ENCODE measurements at regions not wholly inside any gene's neighbourhood (a gene's known extent, or its start where the extent isn't known, plus 50 kb on each side); places are given as distances from the start of the nearest gene placed in this dataset.

DNA sequence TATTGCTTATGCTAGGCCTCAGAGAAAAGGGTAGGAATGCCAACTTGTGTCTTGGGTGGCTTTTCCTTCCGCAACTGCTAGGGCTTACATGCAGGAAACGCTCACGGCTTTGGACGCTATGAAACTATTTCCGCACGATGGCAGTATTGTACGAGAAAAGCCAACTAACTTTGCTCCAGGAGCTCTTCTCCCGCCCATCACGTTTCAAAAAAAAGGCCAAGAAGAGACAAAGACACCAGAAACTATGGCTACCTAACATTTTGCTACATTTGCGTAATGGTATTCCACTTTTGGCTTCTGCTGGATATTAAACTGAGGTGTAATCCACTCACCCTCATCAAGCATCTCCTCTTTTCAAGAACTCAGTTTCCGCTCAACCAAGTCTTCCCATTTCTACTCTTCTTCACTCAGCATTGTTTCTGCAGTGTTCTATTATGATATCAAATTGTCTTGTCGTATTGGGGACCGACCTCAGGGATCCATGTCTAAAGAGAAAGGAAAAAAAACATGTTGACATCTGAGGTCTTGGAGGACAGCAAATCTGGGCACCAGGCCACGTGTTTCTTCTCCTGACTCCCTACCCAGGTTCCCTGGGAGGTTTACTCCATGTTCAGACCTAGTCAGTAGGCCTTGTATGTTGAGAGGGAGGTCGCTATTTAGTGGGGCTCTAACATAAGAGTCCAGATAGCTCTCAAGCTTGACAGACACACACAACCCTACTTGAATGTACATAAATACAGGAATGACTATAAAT is 239.4 kb upstream of the STK26 start (continued):
- TF ChIP-seq, protein P1, sequence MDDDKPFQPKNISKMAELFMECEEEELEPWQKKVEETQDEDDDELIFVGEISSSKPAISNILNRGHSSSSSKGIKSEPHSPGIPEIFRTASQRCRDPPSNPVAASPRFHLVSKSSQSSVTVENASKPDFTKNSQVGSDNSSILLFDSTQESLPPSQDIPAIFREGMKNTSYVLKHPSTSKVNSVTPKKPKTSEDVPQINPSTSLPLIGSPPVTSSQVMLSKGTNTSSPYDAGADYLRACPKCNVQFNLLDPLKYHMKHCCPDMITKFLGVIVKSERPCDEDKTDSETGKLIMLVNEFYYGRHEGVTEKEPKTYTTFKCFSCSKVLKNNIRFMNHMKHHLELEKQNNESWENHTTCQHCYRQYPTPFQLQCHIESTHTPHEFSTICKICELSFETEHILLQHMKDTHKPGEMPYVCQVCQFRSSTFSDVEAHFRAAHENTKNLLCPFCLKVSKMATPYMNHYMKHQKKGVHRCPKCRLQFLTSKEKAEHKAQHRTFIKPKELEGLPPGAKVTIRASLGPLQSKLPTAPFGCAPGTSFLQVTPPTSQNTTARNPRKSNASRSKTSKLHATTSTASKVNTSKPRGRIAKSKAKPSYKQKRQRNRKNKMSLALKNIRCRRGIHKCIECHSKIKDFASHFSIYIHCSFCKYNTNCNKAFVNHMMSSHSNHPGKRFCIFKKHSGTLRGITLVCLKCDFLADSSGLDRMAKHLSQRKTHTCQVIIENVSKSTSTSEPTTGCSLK (tag by site-specific recombination; IDR thresholded peaks at IDR 0.05): no peak
- no peak for TF ChIP-seq ZNF426 (tag by site-specific recombination; IDR thresholded peaks at IDR 0.05)
- TF ChIP-seq KLF8 (tag by site-specific recombination; IDR thresholded peaks at IDR 0.05): peak; percentile 60; the same call in 1 of the 2 replicates
- TF ChIP-seq ZNF623 (tag by site-specific recombination; IDR thresholded peaks at IDR 0.05): no peak
- no peak for TF ChIP-seq ZNF549 (tag by site-specific recombination; IDR thresholded peaks at IDR 0.05)
- peak; percentile 48; the same call in 1 of the 2 replicates for TF ChIP-seq YY1 (tag by site-specific recombination; IDR thresholded peaks at IDR 0.05)
- 0 out of 2 replicates have a peak, but pooled peaks have one; percentile 38 for TF ChIP-seq ZSCAN23 (tag by site-specific recombination; IDR thresholded peaks at IDR 0.05)
- TF ChIP-seq, protein P2, sequence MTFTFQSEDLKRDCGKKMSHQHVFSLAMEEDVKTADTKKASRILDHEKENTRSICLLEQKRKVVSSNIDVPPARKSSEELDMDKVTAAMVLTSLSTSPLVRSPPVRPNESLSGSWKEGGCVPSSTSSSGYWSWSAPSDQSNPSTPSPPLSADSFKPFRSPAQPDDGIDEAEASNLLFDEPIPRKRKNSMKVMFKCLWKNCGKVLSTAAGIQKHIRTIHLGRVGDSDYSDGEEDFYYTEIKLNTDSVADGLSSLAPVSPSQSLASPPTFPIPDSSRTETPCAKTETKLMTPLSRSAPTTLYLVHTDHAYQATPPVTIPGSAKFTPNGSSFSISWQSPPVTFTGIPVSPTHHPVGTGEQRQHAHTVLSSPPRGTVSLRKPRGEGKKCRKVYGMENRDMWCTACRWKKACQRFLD (tag by site-specific recombination; IDR thresholded peaks at IDR 0.05): no peak
- peak; percentile 58; the same call in 1 of the 2 replicates for TF ChIP-seq ZNF324 (tag by site-specific recombination; IDR thresholded peaks at IDR 0.05)
- TF ChIP-seq SP2 (tag by site-specific recombination; IDR thresholded peaks at IDR 0.05): no peak
- TF ChIP-seq ZFP41 (tag by site-specific recombination; IDR thresholded peaks at IDR 0.05; ENCODE audit: borderline replicate concordance): no peak
- TF ChIP-seq ZNF10 (tag by site-specific recombination; IDR thresholded peaks at IDR 0.05): peak; percentile 11; the same call in 1 of the 2 replicates
- TF ChIP-seq, protein P3, sequence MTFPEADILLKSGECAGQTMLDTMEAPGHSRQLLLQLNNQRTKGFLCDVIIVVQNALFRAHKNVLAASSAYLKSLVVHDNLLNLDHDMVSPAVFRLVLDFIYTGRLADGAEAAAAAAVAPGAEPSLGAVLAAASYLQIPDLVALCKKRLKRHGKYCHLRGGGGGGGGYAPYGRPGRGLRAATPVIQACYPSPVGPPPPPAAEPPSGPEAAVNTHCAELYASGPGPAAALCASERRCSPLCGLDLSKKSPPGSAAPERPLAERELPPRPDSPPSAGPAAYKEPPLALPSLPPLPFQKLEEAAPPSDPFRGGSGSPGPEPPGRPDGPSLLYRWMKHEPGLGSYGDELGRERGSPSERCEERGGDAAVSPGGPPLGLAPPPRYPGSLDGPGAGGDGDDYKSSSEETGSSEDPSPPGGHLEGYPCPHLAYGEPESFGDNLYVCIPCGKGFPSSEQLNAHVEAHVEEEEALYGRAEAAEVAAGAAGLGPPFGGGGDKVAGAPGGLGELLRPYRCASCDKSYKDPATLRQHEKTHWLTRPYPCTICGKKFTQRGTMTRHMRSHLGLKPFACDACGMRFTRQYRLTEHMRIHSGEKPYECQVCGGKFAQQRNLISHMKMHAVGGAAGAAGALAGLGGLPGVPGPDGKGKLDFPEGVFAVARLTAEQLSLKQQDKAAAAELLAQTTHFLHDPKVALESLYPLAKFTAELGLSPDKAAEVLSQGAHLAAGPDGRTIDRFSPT (tag by site-specific recombination; IDR thresholded peaks at IDR 0.05): no peak
- TF ChIP-seq ZEB2 (tag by site-specific recombination; IDR thresholded peaks at IDR 0.05): peak; percentile 43; the same call in 1 of the 2 replicates
- no peak; the same call in 1 of the 2 replicates for TF ChIP-seq ZBTB20 (tag by site-specific recombination; IDR thresholded peaks at IDR 0.05)
- TF ChIP-seq, protein P4, sequence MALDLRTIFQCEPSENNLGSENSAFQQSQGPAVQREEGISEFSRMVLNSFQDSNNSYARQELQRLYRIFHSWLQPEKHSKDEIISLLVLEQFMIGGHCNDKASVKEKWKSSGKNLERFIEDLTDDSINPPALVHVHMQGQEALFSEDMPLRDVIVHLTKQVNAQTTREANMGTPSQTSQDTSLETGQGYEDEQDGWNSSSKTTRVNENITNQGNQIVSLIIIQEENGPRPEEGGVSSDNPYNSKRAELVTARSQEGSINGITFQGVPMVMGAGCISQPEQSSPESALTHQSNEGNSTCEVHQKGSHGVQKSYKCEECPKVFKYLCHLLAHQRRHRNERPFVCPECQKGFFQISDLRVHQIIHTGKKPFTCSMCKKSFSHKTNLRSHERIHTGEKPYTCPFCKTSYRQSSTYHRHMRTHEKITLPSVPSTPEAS (tag by site-specific recombination; IDR thresholded peaks at IDR 0.05): no peak
- TF ChIP-seq ZNF624 (tag by site-specific recombination; IDR thresholded peaks at IDR 0.05): no peak
- TF ChIP-seq ZNF366 (tag by site-specific recombination; conservative IDR thresholded peaks at IDR 0.05): no peak
- TF ChIP-seq, protein P5, sequence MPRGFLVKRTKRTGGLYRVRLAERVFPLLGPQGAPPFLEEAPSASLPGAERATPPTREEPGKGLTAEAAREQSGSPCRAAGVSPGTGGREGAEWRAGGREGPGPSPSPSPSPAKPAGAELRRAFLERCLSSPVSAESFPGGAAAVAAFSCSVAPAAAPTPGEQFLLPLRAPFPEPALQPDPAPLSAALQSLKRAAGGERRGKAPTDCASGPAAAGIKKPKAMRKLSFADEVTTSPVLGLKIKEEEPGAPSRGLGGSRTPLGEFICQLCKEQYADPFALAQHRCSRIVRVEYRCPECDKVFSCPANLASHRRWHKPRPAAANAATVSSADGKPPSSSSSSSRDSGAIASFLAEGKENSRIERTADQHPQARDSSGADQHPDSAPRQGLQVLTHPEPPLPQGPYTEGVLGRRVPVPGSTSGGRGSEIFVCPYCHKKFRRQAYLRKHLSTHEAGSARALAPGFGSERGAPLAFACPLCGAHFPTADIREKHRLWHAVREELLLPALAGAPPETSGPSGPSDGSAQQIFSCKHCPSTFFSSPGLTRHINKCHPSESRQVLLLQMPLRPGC (tag by site-specific recombination; IDR thresholded peaks at IDR 0.05): peak; percentile 83; the same call in 1 of the 2 replicates
- TF ChIP-seq, protein P6, sequence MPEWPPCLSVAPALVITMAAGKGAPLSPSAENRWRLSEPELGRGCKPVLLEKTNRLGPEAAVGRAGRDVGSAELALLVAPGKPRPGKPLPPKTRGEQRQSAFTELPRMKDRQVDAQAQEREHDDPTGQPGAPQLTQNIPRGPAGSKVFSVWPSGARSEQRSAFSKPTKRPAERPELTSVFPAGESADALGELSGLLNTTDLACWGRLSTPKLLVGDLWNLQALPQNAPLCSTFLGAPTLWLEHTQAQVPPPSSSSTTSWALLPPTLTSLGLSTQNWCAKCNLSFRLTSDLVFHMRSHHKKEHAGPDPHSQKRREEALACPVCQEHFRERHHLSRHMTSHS (tag by site-specific recombination; IDR thresholded peaks at IDR 0.05): no peak
- TF ChIP-seq, protein P7, sequence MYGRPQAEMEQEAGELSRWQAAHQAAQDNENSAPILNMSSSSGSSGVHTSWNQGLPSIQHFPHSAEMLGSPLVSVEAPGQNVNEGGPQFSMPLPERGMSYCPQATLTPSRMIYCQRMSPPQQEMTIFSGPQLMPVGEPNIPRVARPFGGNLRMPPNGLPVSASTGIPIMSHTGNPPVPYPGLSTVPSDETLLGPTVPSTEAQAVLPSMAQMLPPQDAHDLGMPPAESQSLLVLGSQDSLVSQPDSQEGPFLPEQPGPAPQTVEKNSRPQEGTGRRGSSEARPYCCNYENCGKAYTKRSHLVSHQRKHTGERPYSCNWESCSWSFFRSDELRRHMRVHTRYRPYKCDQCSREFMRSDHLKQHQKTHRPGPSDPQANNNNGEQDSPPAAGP (tag by site-specific recombination; IDR thresholded peaks at IDR 0.05): peak; percentile 23; the same call in 1 of the 2 replicates
- no peak for TF ChIP-seq ZNF837 (tag by site-specific recombination; IDR thresholded peaks at IDR 0.05)
- peak; percentile 53 for TF ChIP-seq ZNF629 (tag by site-specific recombination; IDR thresholded peaks at IDR 0.05)
- no peak for TF ChIP-seq RBAK (tag by site-specific recombination; IDR thresholded peaks at IDR 0.05)
- TF ChIP-seq ZNF530 (tag by site-specific recombination; IDR thresholded peaks at IDR 0.05; ENCODE audit: low read depth): no peak
- no peak for TF ChIP-seq ZNF677 (tag by site-specific recombination; IDR thresholded peaks at IDR 0.05)
- TF ChIP-seq ZBTB21 (tag by site-specific recombination; IDR thresholded peaks at IDR 0.05): peak; percentile 56
- TF ChIP-seq, protein P8, sequence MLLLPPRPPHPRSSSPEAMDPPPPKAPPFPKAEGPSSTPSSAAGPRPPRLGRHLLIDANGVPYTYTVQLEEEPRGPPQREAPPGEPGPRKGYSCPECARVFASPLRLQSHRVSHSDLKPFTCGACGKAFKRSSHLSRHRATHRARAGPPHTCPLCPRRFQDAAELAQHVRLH (tag by site-specific recombination; IDR thresholded peaks at IDR 0.05): 0 out of 2 replicates have a peak, but pooled peaks have one; percentile 34

Measured in HEK293 (cell line).